GM23248 (cell line): ENCODE measurements at regions not wholly inside any gene's neighbourhood (a gene's known extent, or its start where the extent isn't known, plus 50 kb on each side); places are given as distances from the start of the nearest gene placed in this dataset.

ENCODE experiments used
- DNase-seq: peaks from one replicate; pipeline ENCODE4 v3.0.0-alpha.2; 2015
- H2AFZ ChIP-seq: fragments of 200-600 bp; sonication (generic); 2 replicates; pipeline ENCODE4 v1.6.1; 2016; ENCODE audit warnings: antibody characterized with exemption
- H3F3A ChIP-seq: fragments of 200-600 bp; sonication (generic); 2 replicates; pipeline ENCODE4 v1.6.1; 2016; ENCODE audit warnings: mild to moderate bottlenecking, antibody characterized with exemption, mixed run types; ENCODE audit not compliant: insufficient read depth
- H3K27ac ChIP-seq: fragments of 200-600 bp; sonication (generic); 2 replicates; pipeline ENCODE4 v1.5.1; 2016; ENCODE audit warnings: mild to moderate bottlenecking
- H3K27me3 ChIP-seq: fragments of 200-600 bp; sonication (generic); replicated peaks from 2 replicates; pipeline ENCODE4 v1.6.1; 2016; ENCODE audit warnings: mild to moderate bottlenecking; ENCODE audit not compliant: insufficient read depth
- H3K36me3 ChIP-seq: fragments of 200-600 bp; sonication (generic); 2 replicates; pipeline ENCODE4 v1.6.1; 2016; ENCODE audit warnings: low read depth, mild to moderate bottlenecking
- H3K4me1 ChIP-seq: fragments of 200-600 bp; sonication (generic); 2 replicates; pipeline ENCODE4 v1.6.1; 2016; ENCODE audit warnings: mild to moderate bottlenecking; ENCODE audit not compliant: insufficient read depth
- H3K4me2 ChIP-seq: fragments of 200-600 bp; sonication (generic); one replicate; pipeline ENCODE4 v1.6.1; 2016; ENCODE audit warnings: mild to moderate bottlenecking; ENCODE audit not compliant: unreplicated experiment
- H3K4me3 ChIP-seq: fragments of 200-600 bp; sonication (generic); 2 replicates; pipeline ENCODE4 v1.5.1; 2016; ENCODE audit warnings: mild to moderate bottlenecking
- H3K79me2 ChIP-seq: fragments of 200-600 bp; sonication (generic); 2 replicates; pipeline ENCODE4 v1.6.1; 2016; ENCODE audit warnings: mild to moderate bottlenecking; ENCODE audit not compliant: insufficient read depth
- H3K9ac ChIP-seq: fragments of 200-600 bp; sonication (generic); 2 replicates; pipeline ENCODE4 v1.6.1; 2016; ENCODE audit warnings: mild to moderate bottlenecking
- H3K9me2 ChIP-seq: fragments of 200-600 bp; sonication (generic); 2 replicates; pipeline ENCODE4 v1.6.1; 2016; ENCODE audit warnings: mixed run types, mild to moderate bottlenecking, moderate library complexity; ENCODE audit not compliant: insufficient read depth
- H3K9me3 ChIP-seq: fragments of 200-600 bp; sonication (generic); one replicate; pipeline ENCODE4 v1.6.1; 2017; ENCODE audit warnings: low read depth
- H4K20me1 ChIP-seq: fragments of 200-600 bp; sonication (generic); 2 replicates; pipeline ENCODE4 v1.6.0; 2016; ENCODE audit not compliant: insufficient read depth
- EZH2 ChIP-seq: fragments of 200-600 bp; sonication (generic); IDR thresholded peaks from 2 replicates; pipeline ENCODE4 v1.6.1; 2018; ENCODE audit warnings: antibody characterized with exemption, mild to moderate bottlenecking; ENCODE audit not compliant: insufficient read depth, poor library complexity, severe bottlenecking
- EZH2phosphoT487 ChIP-seq: fragments of 200-600 bp; sonication (generic); IDR thresholded peaks from 2 replicates; pipeline ENCODE4 v1.6.1; 2018; ENCODE audit warnings: antibody characterized with exemption, moderate library complexity, mild to moderate bottlenecking, low read depth; ENCODE audit not compliant: insufficient read depth
- whole genome bisulfite sequencing, 2 experiments: methylation state at CpG; one replicate each; pipeline ENCODE4 v1.1.6; 2015 to 2017; ENCODE audit warnings: low lambda C conversion rate in 2 of 2, low coverage in 1 of 2; ENCODE audit errors: missing lambda C conversion rate in 2 of 2; 5-methylcytosine and 5-hydroxymethylcytosine counted together
- in situ Hi-C: fragments of 300-500 bp; cut with MboI; formaldehyde crosslinking; loops from 2 replicates; pipeline ENCODE4 v1.15.0; 2020

GRCh38 chr1:102099916-102100315 is 103.2 kb upstream of the OLFM3 start:
- Histone ChIP-seq H2AFZ (no peak overlapping the region), H3K27me3 (no peaks in the 10 kb centered on the region), H3K79me2 (no peaks in the 10 kb centered on the region), H3K27ac (no peak overlapping the region), H3K9ac (no peak overlapping the region), H3K4me3 (no peak overlapping the region), H3K9me3 (no peaks in the 10 kb centered on the region), H3F3A (no peaks in the 10 kb centered on the region), H3K9me2 (no peaks in the 10 kb centered on the region), H4K20me1 (no peaks in the 10 kb centered on the region), H3K4me1 (no peaks in the 10 kb centered on the region), H3K36me3 (no peaks in the 10 kb centered on the region), H3K4me2 (no peak overlapping the region)
- TF ChIP-seq EZH2 (no peak), EZH2phosphoT487 (no peak)
- DNase-seq: no peak
- WGBS, 2 experiments: 32 to 33% methylated on average over 4 of the region's 4 CpGs
- in situ Hi-C loops: no loop called here

GRCh38 chr1:102098536-102098935 is 101.8 kb upstream of the OLFM3 start:
- no peaks in the 10 kb centered on the region for H3K4me1 ChIP-seq
- H3K9ac ChIP-seq: no peak overlapping the region
- H3K9me3 ChIP-seq: no peaks in the 10 kb centered on the region
- no peaks in the 10 kb centered on the region for H3K9me2 ChIP-seq
- H3K27ac ChIP-seq: no peak overlapping the region
- H3K27me3 ChIP-seq: no peaks in the 10 kb centered on the region
- no peaks in the 10 kb centered on the region for H4K20me1 ChIP-seq
- H2AFZ ChIP-seq: no peak overlapping the region
- 37 to 41% methylated on average over 3 of the region's 3 CpGs for WGBS, 2 experiments
- H3K4me3 ChIP-seq: no peak overlapping the region
- no peaks in the 10 kb centered on the region for H3F3A ChIP-seq
- TF ChIP-seq EZH2 (no peak), EZH2phosphoT487 (no peak)
- no peaks in the 10 kb centered on the region for H3K36me3 ChIP-seq
- H3K4me2 ChIP-seq: no peak overlapping the region
- in situ Hi-C loops: no loop called here
- H3K79me2 ChIP-seq: no peaks in the 10 kb centered on the region
- DNase-seq: no peak

- no peak overlapping the region for H2AFZ ChIP-seq
- H3K36me3 ChIP-seq: no peaks in the 10 kb centered on the region
- no peak overlapping the region for H3K9ac ChIP-seq
- no peak overlapping the region for H3K27ac ChIP-seq
- no peaks in the 10 kb centered on the region for H3K9me2 ChIP-seq
- H4K20me1 ChIP-seq: no peaks in the 10 kb centered on the region
- DNase-seq: no peak
- H3K4me2 ChIP-seq: no peak overlapping the region
- no peak overlapping the region for H3K4me3 ChIP-seq
- TF ChIP-seq EZH2 (no peak), EZH2phosphoT487 (no peak)
- H3F3A ChIP-seq: no peaks in the 10 kb centered on the region
- H3K9me3 ChIP-seq: no peaks in the 10 kb centered on the region
- no peaks in the 10 kb centered on the region for H3K79me2 ChIP-seq
- no peaks in the 10 kb centered on the region for H3K27me3 ChIP-seq
- H3K4me1 ChIP-seq: no peaks in the 10 kb centered on the region
- in situ Hi-C loops: no loop called here
- 2 to 6% methylated on average over 4 of the region's 4 CpGs for WGBS, 2 experiments
These were observed 101.4 kb upstream of the OLFM3 start for GRCh38 chr1:102098081-102098480.

GRCh38 chr1:102097451-102097850 is 100.7 kb upstream of the OLFM3 start:
- Histone ChIP-seq H3K4me3 (no peak overlapping the region), H3K36me3 (no peaks in the 10 kb centered on the region), H3K9me2 (no peaks in the 10 kb centered on the region), H3K4me2 (no peak overlapping the region), H3F3A (no peaks in the 10 kb centered on the region), H3K27ac (no peak overlapping the region), H3K9ac (no peak overlapping the region), H3K9me3 (no peaks in the 10 kb centered on the region), H3K4me1 (no peaks in the 10 kb centered on the region), H3K27me3 (no peaks in the 10 kb centered on the region), H2AFZ (no peak overlapping the region), H3K79me2 (no peaks in the 10 kb centered on the region), H4K20me1 (no peaks in the 10 kb centered on the region)
- DNase-seq: no peak
- in situ Hi-C loops: no loop called here
- no peak for TF ChIP-seq EZH2

- in situ Hi-C loops: no loop called here
- H3K9me3 ChIP-seq: no peaks in the 10 kb centered on the region
- no peak overlapping the region for H3K4me2 ChIP-seq
- no peak overlapping the region for H2AFZ ChIP-seq
- H3K27ac ChIP-seq: no peak overlapping the region
- no peaks in the 10 kb centered on the region for H3K27me3 ChIP-seq
- TF ChIP-seq EZH2phosphoT487: no peak
- no peak for TF ChIP-seq EZH2
- no peaks in the 10 kb centered on the region for H4K20me1 ChIP-seq
- H3K9ac ChIP-seq: no peak overlapping the region
- 5 to 8% methylated on average over 1 of the region's 1 CpG for WGBS, 2 experiments
- no peaks in the 10 kb centered on the region for H3K9me2 ChIP-seq
- H3K79me2 ChIP-seq: no peaks in the 10 kb centered on the region
- no peaks in the 10 kb centered on the region for H3K36me3 ChIP-seq
- no peaks in the 10 kb centered on the region for H3F3A ChIP-seq
- no peak overlapping the region for H3K4me3 ChIP-seq
- no peaks in the 10 kb centered on the region for H3K4me1 ChIP-seq
- no peak for DNase-seq
These were observed 99.4 kb upstream of the OLFM3 start for GRCh38 chr1:102096162-102096561.
